ENCODE measurements at regions not wholly inside any gene's neighbourhood (a gene's known extent, or its start where the extent isn't known, plus 50 kb on each side); places are given as distances from the start of the nearest gene placed in this dataset.
A peak's percentile ranks its signal among the peaks of the same experiment; 100 is the strongest.
"Not testable (repeated sequence)": the region's sequence is repeated elsewhere in the genome, so short reads cannot be mapped to it uniquely, and the experiment has no call there.

- Histone ChIP-seq H3K9ac (ENCODE audit: low read length) (no peak overlapping the region), H2AFZ (ENCODE audit: low read length) (no peak overlapping the region), H3K27me3 (ENCODE audit: low read length) (no peaks in the 10 kb centered on the region), H3K27ac (ENCODE audit: low read length) (no peak overlapping the region), H3K9me2 (replicated peaks; ENCODE audit: low read length) (no peaks in the 10 kb centered on the region), H3F3A (ENCODE audit: low read length, unreplicated experiment) (peaks cover 7% of the 10 kb centered on the region), H3K9me3 (ENCODE audit: low read length) (peaks cover 10% of the 10 kb centered on the region; the same call in 1 of the 2 replicates), H3K4me2 (ENCODE audit: low read length) (no peak overlapping the region), H3K4me3 (ENCODE audit: low read length) (no peak overlapping the region), H3K36me3 (ENCODE audit: low read depth, low read length) (peaks cover 15% of the 10 kb centered on the region), H3K79me2 (ENCODE audit: low read length) (no peaks in the 10 kb centered on the region), H4K20me1 (ENCODE audit: low read length) (no peaks in the 10 kb centered on the region), H3K4me1 (ENCODE audit: insufficient read depth, low read length) (peaks cover 12% of the 10 kb centered on the region)
- POLR2A ChIA-PET (ENCODE audit: unreplicated experiment): no interaction called here
- ATAC-seq (no peak), DNase-seq (no peak)
- CTCF ChIA-PET: no interaction called here
- no TSS peak for BruUV-seq (replicated peaks)
- no peak for TF ChIP-seq EZH2phosphoT487 (IDR thresholded peaks at IDR 0.05; ENCODE audit: borderline replicate concordance, low read length)
- no peak for TF ChIP-seq EZH2 (IDR thresholded peaks at IDR 0.05; ENCODE audit: low read length, unreplicated experiment)
- TF ChIP-seq CTCF (conservative IDR thresholded peaks at IDR 0.05; ENCODE audit: low read depth, low read length): no peak
- intact Hi-C loops (cut with micrococcal nuclease): no loop called here
These were observed 394.1 kb upstream of the FAR2 start for GRCh38 chr12:28755027-28755426.

- TF ChIP-seq CTCF (conservative IDR thresholded peaks at IDR 0.05; ENCODE audit: low read depth, low read length): peak; percentile 65
- TF ChIP-seq EZH2 (IDR thresholded peaks at IDR 0.05; ENCODE audit: low read length, unreplicated experiment): no peak
- DNase-seq (peak; percentile 100), ATAC-seq (peak; percentile 99)
- H3K27ac ChIP-seq (ENCODE audit: low read length): peak overlapping the region; percentile 73
- H3K4me2 ChIP-seq (ENCODE audit: low read length): peak overlapping the region; percentile 4
- no peaks in the 10 kb centered on the region for H3K79me2 ChIP-seq (ENCODE audit: low read length)
- H3K9ac ChIP-seq (ENCODE audit: low read length): no peak overlapping the region
- peaks cover 15% of the 10 kb centered on the region for H3K4me1 ChIP-seq (ENCODE audit: insufficient read depth, low read length)
- no peaks in the 10 kb centered on the region for H3K27me3 ChIP-seq (ENCODE audit: low read length)
- no peaks in the 10 kb centered on the region for H4K20me1 ChIP-seq (ENCODE audit: low read length)
- no peak overlapping the region for H3K4me3 ChIP-seq (ENCODE audit: low read length)
- CTCF ChIA-PET: no interaction called here
- no peak overlapping the region for H2AFZ ChIP-seq (ENCODE audit: low read length)
- peaks cover 10% of the 10 kb centered on the region; the same call in 1 of the 2 replicates for H3K9me3 ChIP-seq (ENCODE audit: low read length)
- POLR2A ChIA-PET (ENCODE audit: unreplicated experiment): interaction anchor here (0.5 kb wide), 1 partner anchor 17 kb away, joined by 3 read pairs; no protein-coding TSS in a partner anchor
- H3F3A ChIP-seq (ENCODE audit: low read length, unreplicated experiment): peaks cover 7% of the 10 kb centered on the region
- intact Hi-C loops (cut with micrococcal nuclease): loop anchor here (1.0 to 2.0 kb wide), 2 partner anchors 112 to 793 kb away; no protein-coding TSS in a partner anchor
- BruUV-seq (replicated peaks): no TSS peak
- H3K9me2 ChIP-seq (replicated peaks; ENCODE audit: low read length): no peaks in the 10 kb centered on the region
- H3K36me3 ChIP-seq (ENCODE audit: low read depth, low read length): peaks cover 6% of the 10 kb centered on the region; the same call in 1 of the 2 replicates
These were observed 389.7 kb upstream of the FAR2 start for GRCh38 chr12:28759333-28759732.

- H3K4me1 ChIP-seq (ENCODE audit: insufficient read depth, low read length): peaks cover 15% of the 10 kb centered on the region
- H3K36me3 ChIP-seq (ENCODE audit: low read depth, low read length); H3K9me2 ChIP-seq (replicated peaks; ENCODE audit: low read length); ATAC-seq; POLR2A ChIA-PET (ENCODE audit: unreplicated experiment); BruUV-seq (replicated peaks); intact Hi-C loops (cut with micrococcal nuclease); H3K79me2 ChIP-seq (ENCODE audit: low read length); H4K20me1 ChIP-seq (ENCODE audit: low read length); CTCF ChIA-PET; DNase-seq; H3F3A ChIP-seq (ENCODE audit: low read length, unreplicated experiment); H3K27me3 ChIP-seq (ENCODE audit: low read length); H2AFZ ChIP-seq (ENCODE audit: low read length); H3K9me3 ChIP-seq (ENCODE audit: low read length); H3K4me3 ChIP-seq (ENCODE audit: low read length): not testable (repeated sequence)
- H3K4me2 ChIP-seq (ENCODE audit: low read length): peak overlapping the region; percentile 4; the same call in 1 of the 2 replicates
- peak overlapping the region; percentile 73 for H3K27ac ChIP-seq (ENCODE audit: low read length)
- peak overlapping the region; percentile 4; the same call in 1 of the 2 replicates for H3K9ac ChIP-seq (ENCODE audit: low read length)
These were observed 388.8 kb upstream of the FAR2 start for GRCh38 chr12:28760040-28760903.

GRCh38 chr12:28761897-28762296, 387.2 kb upstream of the FAR2 start:
- ATAC-seq; POLR2A ChIA-PET (ENCODE audit: unreplicated experiment); H3K36me3 ChIP-seq (ENCODE audit: low read depth, low read length); H3K79me2 ChIP-seq (ENCODE audit: low read length); CTCF ChIA-PET; H4K20me1 ChIP-seq (ENCODE audit: low read length); DNase-seq; intact Hi-C loops (cut with micrococcal nuclease); H3K27ac ChIP-seq (ENCODE audit: low read length); H3K9me2 ChIP-seq (replicated peaks; ENCODE audit: low read length); H3K4me3 ChIP-seq (ENCODE audit: low read length); H2AFZ ChIP-seq (ENCODE audit: low read length); BruUV-seq (replicated peaks); H3K9ac ChIP-seq (ENCODE audit: low read length); H3K9me3 ChIP-seq (ENCODE audit: low read length); H3K27me3 ChIP-seq (ENCODE audit: low read length); H3F3A ChIP-seq (ENCODE audit: low read length, unreplicated experiment); H3K4me2 ChIP-seq (ENCODE audit: low read length): not testable (repeated sequence)
- peaks cover 15% of the 10 kb centered on the region for H3K4me1 ChIP-seq (ENCODE audit: insufficient read depth, low read length)

Data from PC-3 (cell line).